ENCODE measurements at regions not wholly inside any gene's neighbourhood (a gene's known extent, or its start where the extent isn't known, plus 50 kb on each side); places are given as distances from the start of the nearest gene placed in this dataset.

- H3K4me3 ChIP-seq, result no peak overlapping the region
- H3K27ac ChIP-seq, result no peak overlapping the region
Measured at GRCh38 chr12:92619026-92619425, 83.8 kb upstream of the PLEKHG7 start.

GRCh38 chr12:92615703-92616102, 87.1 kb upstream of the PLEKHG7 start:
- Histone ChIP-seq H3K27ac (no peak overlapping the region), H3K4me3 (no peak overlapping the region)

GRCh38 chr12:92615086-92615485, 87.7 kb upstream of the PLEKHG7 start:
- Histone ChIP-seq H3K27ac (peak overlapping the region in 1 of 21 experiments; percentile 9), H3K4me3 (no peak overlapping the region)

- no peak overlapping the region for H3K4me3 ChIP-seq
- peak overlapping the region in 2 of 21 experiments; percentile 9 to 20 for H3K27ac ChIP-seq
Measured at GRCh38 chr12:92614502-92614901, 88.3 kb upstream of the PLEKHG7 start.

GRCh38 chr12:92614001-92614400, 88.8 kb upstream of the PLEKHG7 start:
- Histone ChIP-seq H3K27ac (peak overlapping the region in 1 of 21 experiments; percentile 20), H3K4me3 (no peak overlapping the region)

- no peak overlapping the region for H3K4me3 ChIP-seq
Measured at GRCh38 chr12:92612611-92613010, 90.2 kb upstream of the PLEKHG7 start.

GRCh38 chr12:92608151-92609091, 94.4 kb upstream of the PLEKHG7 start:
- Histone ChIP-seq H3K4me3 (no peak overlapping the region), H3K27ac (peak overlapping the region in 1 of 21 experiments; percentile 31)

More at GRCh38 chr12:92612611-92613010, 90.2 kb upstream of the PLEKHG7 start:
- no peak overlapping the region for H3K27ac ChIP-seq

GRCh38 chr12:92606956-92607355, 95.8 kb upstream of the PLEKHG7 start:
- Histone ChIP-seq H3K27ac (no peak overlapping the region), H3K4me3 (no peak overlapping the region)

- Histone ChIP-seq H3K27ac (peak overlapping the region in 3 of 21 experiments; percentile 11 to 70 (median 48)), H3K4me3 (no peak overlapping the region)
Measured at GRCh38 chr12:92605621-92606170, 97.1 kb upstream of the PLEKHG7 start.

- H3K27ac ChIP-seq, result peak overlapping the region in 6 of 21 experiments; percentile 5 to 70 (median 14)
- H3K4me3 ChIP-seq, result no peak overlapping the region
Measured at GRCh38 chr12:92604786-92605185, 98.0 kb upstream of the PLEKHG7 start.

GRCh38 chr12:92603741-92604432, 98.9 kb upstream of the PLEKHG7 start:
- peak overlapping the region in 8 of 21 experiments; percentile 6 to 70 (median 24) for H3K27ac ChIP-seq
- no peak overlapping the region for H3K4me3 ChIP-seq

GRCh38 chr12:92602930-92603623, 99.7 kb upstream of the PLEKHG7 start:
- Histone ChIP-seq H3K4me3 (no peak overlapping the region), H3K27ac (peak overlapping the region in 10 of 21 experiments; percentile 2 to 70 (median 28))

GRCh38 chr12:92602476-92602875, 100.3 kb upstream of the PLEKHG7 start:
- peak overlapping the region in 9 of 21 experiments; percentile 2 to 70 (median 39) for H3K27ac ChIP-seq
- no peak overlapping the region for H3K4me3 ChIP-seq

- Histone ChIP-seq H3K27ac (peak overlapping the region in 8 of 21 experiments; percentile 1 to 70 (median 36)), H3K4me3 (no peak overlapping the region)
Measured at GRCh38 chr12:92601680-92602079, 101.1 kb upstream of the PLEKHG7 start.

- Histone ChIP-seq H3K4me3 (no peak overlapping the region), H3K27ac (peak overlapping the region in 2 of 21 experiments; percentile 37 to 70)
Measured at GRCh38 chr12:92601176-92601575, 101.6 kb upstream of the PLEKHG7 start.

- no peak overlapping the region for H3K27ac ChIP-seq
- H3K4me3 ChIP-seq, result no peak overlapping the region
Measured at GRCh38 chr12:92600052-92600451, 102.7 kb upstream of the PLEKHG7 start.

GRCh38 chr12:92597997-92598396, 104.8 kb upstream of the PLEKHG7 start:
- Histone ChIP-seq H3K27ac (peak overlapping the region in 1 of 21 experiments; percentile 30), H3K4me3 (no peak overlapping the region)

GRCh38 chr12:92597118-92597517, 105.7 kb upstream of the PLEKHG7 start:
- Histone ChIP-seq H3K27ac (peak overlapping the region in 4 of 21 experiments; percentile 21 to 88 (median 36)), H3K4me3 (no peak overlapping the region)

- H3K27ac ChIP-seq, result peak overlapping the region in 7 of 21 experiments; percentile 0 to 88 (median 30)
- H3K4me3 ChIP-seq, result no peak overlapping the region
Measured at GRCh38 chr12:92596383-92596782, 106.4 kb upstream of the PLEKHG7 start.
